ENCODE measurements at regions not wholly inside any gene's neighbourhood (a gene's known extent, or its start where the extent isn't known, plus 50 kb on each side); places are given as distances from the start of the nearest gene placed in this dataset.

GRCh38 chr9:16230731-16231130, 639.7 kb downstream of the BNC2 start:
- Histone ChIP-seq H3K27me3 (ENCODE audit: control insufficient read depth, insufficient read depth, low read length, poor library complexity, severe bottlenecking) (no peaks in the 10 kb centered on the region), H3K4me3 (ENCODE audit: insufficient read depth, low read depth, low read length) (no peak overlapping the region), H3K9me3 (ENCODE audit: control insufficient read depth, low read length) (peaks cover 3% of the 10 kb centered on the region), H3K36me3 (ENCODE audit: control insufficient read depth, insufficient read depth, low read length) (no peaks in the 10 kb centered on the region), H3K27ac (ENCODE audit: insufficient read depth, low read depth, low read length, poor library complexity, severe bottlenecking) (no peak overlapping the region), H3K4me1 (ENCODE audit: control insufficient read depth, insufficient read depth, low read length) (no peaks in the 10 kb centered on the region)
- 91 to 95% methylated on average over 8 to 10 of the region's 10 CpGs for WGBS, 2 experiments

- Histone ChIP-seq H3K4me3 (ENCODE audit: insufficient read depth, low read depth, low read length) (no peak overlapping the region), H3K36me3 (ENCODE audit: control insufficient read depth, insufficient read depth, low read length) (no peaks in the 10 kb centered on the region), H3K4me1 (ENCODE audit: control insufficient read depth, insufficient read depth, low read length) (no peaks in the 10 kb centered on the region), H3K27ac (ENCODE audit: insufficient read depth, low read depth, low read length, poor library complexity, severe bottlenecking) (no peak overlapping the region), H3K27me3 (ENCODE audit: control insufficient read depth, insufficient read depth, low read length, poor library complexity, severe bottlenecking) (no peaks in the 10 kb centered on the region), H3K9me3 (ENCODE audit: control insufficient read depth, low read length) (peaks cover 3% of the 10 kb centered on the region)
- 95 to 97% methylated on average over 8 of the region's 8 CpGs for WGBS, 2 experiments
Observed at GRCh38 chr9:16236311-16236710, 634.2 kb downstream of the BNC2 start.

- H3K27me3 ChIP-seq (ENCODE audit: control insufficient read depth, insufficient read depth, low read length, poor library complexity, severe bottlenecking): no peaks in the 10 kb centered on the region
- 94 to 95% methylated on average over 7 of the region's 7 CpGs for WGBS, 2 experiments
- no peaks in the 10 kb centered on the region for H3K36me3 ChIP-seq (ENCODE audit: control insufficient read depth, insufficient read depth, low read length)
- H3K4me1 ChIP-seq (ENCODE audit: control insufficient read depth, insufficient read depth, low read length): no peaks in the 10 kb centered on the region
- no peak overlapping the region for H3K4me3 ChIP-seq (ENCODE audit: insufficient read depth, low read depth, low read length)
- peaks cover 3% of the 10 kb centered on the region for H3K9me3 ChIP-seq (ENCODE audit: control insufficient read depth, low read length)
- H3K27ac ChIP-seq (ENCODE audit: insufficient read depth, low read depth, low read length, poor library complexity, severe bottlenecking): no peak overlapping the region
Observed at GRCh38 chr9:16236882-16237281, 633.6 kb downstream of the BNC2 start.

GRCh38 chr9:16238623-16239138, 631.8 kb downstream of the BNC2 start:
- no peaks in the 10 kb centered on the region for H3K27me3 ChIP-seq (ENCODE audit: control insufficient read depth, insufficient read depth, low read length, poor library complexity, severe bottlenecking)
- H3K36me3 ChIP-seq (ENCODE audit: control insufficient read depth, insufficient read depth, low read length): no peaks in the 10 kb centered on the region
- H3K4me3 ChIP-seq (ENCODE audit: insufficient read depth, low read depth, low read length): no peak overlapping the region
- 98 to 99% methylated on average over 5 of the region's 5 CpGs for WGBS, 2 experiments
- peaks cover 3% of the 10 kb centered on the region for H3K9me3 ChIP-seq (ENCODE audit: control insufficient read depth, low read length)
- H3K4me1 ChIP-seq (ENCODE audit: control insufficient read depth, insufficient read depth, low read length): peaks cover 12% of the 10 kb centered on the region
- H3K27ac ChIP-seq (ENCODE audit: insufficient read depth, low read depth, low read length, poor library complexity, severe bottlenecking): no peak overlapping the region

- Histone ChIP-seq H3K27ac (ENCODE audit: insufficient read depth, low read depth, low read length, poor library complexity, severe bottlenecking) (no peak overlapping the region), H3K27me3 (ENCODE audit: control insufficient read depth, insufficient read depth, low read length, poor library complexity, severe bottlenecking) (no peaks in the 10 kb centered on the region), H3K4me1 (ENCODE audit: control insufficient read depth, insufficient read depth, low read length) (peaks cover 18% of the 10 kb centered on the region), H3K36me3 (ENCODE audit: control insufficient read depth, insufficient read depth, low read length) (no peaks in the 10 kb centered on the region), H3K9me3 (ENCODE audit: control insufficient read depth, low read length) (no peaks in the 10 kb centered on the region), H3K4me3 (ENCODE audit: insufficient read depth, low read depth, low read length) (no peak overlapping the region)
- 93 to 96% methylated on average over 3 of the region's 3 CpGs for WGBS, 2 experiments
Observed at GRCh38 chr9:16241231-16241630, 629.2 kb downstream of the BNC2 start.

- Histone ChIP-seq H3K27ac (ENCODE audit: insufficient read depth, low read depth, low read length, poor library complexity, severe bottlenecking) (no peak overlapping the region), H3K4me3 (ENCODE audit: insufficient read depth, low read depth, low read length) (no peak overlapping the region), H3K36me3 (ENCODE audit: control insufficient read depth, insufficient read depth, low read length) (no peaks in the 10 kb centered on the region), H3K9me3 (ENCODE audit: control insufficient read depth, low read length) (no peaks in the 10 kb centered on the region), H3K4me1 (ENCODE audit: control insufficient read depth, insufficient read depth, low read length) (peaks cover 18% of the 10 kb centered on the region), H3K27me3 (ENCODE audit: control insufficient read depth, insufficient read depth, low read length, poor library complexity, severe bottlenecking) (no peaks in the 10 kb centered on the region)
- 22 to 24% methylated on average over 5 of the region's 5 CpGs for WGBS, 2 experiments
Observed at GRCh38 chr9:16243798-16244197, 626.7 kb downstream of the BNC2 start.

GRCh38 chr9:16245756-16246440, 624.6 kb downstream of the BNC2 start:
- Histone ChIP-seq H3K4me1 (ENCODE audit: control insufficient read depth, insufficient read depth, low read length) (peaks cover 18% of the 10 kb centered on the region), H3K27ac (ENCODE audit: insufficient read depth, low read depth, low read length, poor library complexity, severe bottlenecking) (no peak overlapping the region), H3K36me3 (ENCODE audit: control insufficient read depth, insufficient read depth, low read length) (no peaks in the 10 kb centered on the region), H3K4me3 (ENCODE audit: insufficient read depth, low read depth, low read length) (no peak overlapping the region), H3K9me3 (ENCODE audit: control insufficient read depth, low read length) (no peaks in the 10 kb centered on the region), H3K27me3 (ENCODE audit: control insufficient read depth, insufficient read depth, low read length, poor library complexity, severe bottlenecking) (no peaks in the 10 kb centered on the region)
- WGBS, 2 experiments: 52 to 56% methylated on average over 1 of the region's 1 CpG

- H3K4me1 ChIP-seq (ENCODE audit: control insufficient read depth, insufficient read depth, low read length): peaks cover 18% of the 10 kb centered on the region
- 90 to 92% methylated on average over 6 of the region's 6 CpGs for WGBS, 2 experiments
- H3K9me3 ChIP-seq (ENCODE audit: control insufficient read depth, low read length): no peaks in the 10 kb centered on the region
- no peak overlapping the region for H3K4me3 ChIP-seq (ENCODE audit: insufficient read depth, low read depth, low read length)
- H3K36me3 ChIP-seq (ENCODE audit: control insufficient read depth, insufficient read depth, low read length): no peaks in the 10 kb centered on the region
- no peaks in the 10 kb centered on the region for H3K27me3 ChIP-seq (ENCODE audit: control insufficient read depth, insufficient read depth, low read length, poor library complexity, severe bottlenecking)
- H3K27ac ChIP-seq (ENCODE audit: insufficient read depth, low read depth, low read length, poor library complexity, severe bottlenecking): no peak overlapping the region
Observed at GRCh38 chr9:16246785-16247184, 623.7 kb downstream of the BNC2 start.

GRCh38 chr9:16247188-16247875, 623.1 kb downstream of the BNC2 start:
- 95 to 98% methylated on average over 5 of the region's 5 CpGs for WGBS, 2 experiments
- Histone ChIP-seq H3K36me3 (ENCODE audit: control insufficient read depth, insufficient read depth, low read length) (no peaks in the 10 kb centered on the region), H3K27ac (ENCODE audit: insufficient read depth, low read depth, low read length, poor library complexity, severe bottlenecking) (no peak overlapping the region), H3K9me3 (ENCODE audit: control insufficient read depth, low read length) (no peaks in the 10 kb centered on the region), H3K27me3 (ENCODE audit: control insufficient read depth, insufficient read depth, low read length, poor library complexity, severe bottlenecking) (no peaks in the 10 kb centered on the region), H3K4me3 (ENCODE audit: insufficient read depth, low read depth, low read length) (no peak overlapping the region), H3K4me1 (ENCODE audit: control insufficient read depth, insufficient read depth, low read length) (peaks cover 21% of the 10 kb centered on the region)

- Histone ChIP-seq H3K27me3 (ENCODE audit: control insufficient read depth, insufficient read depth, low read length, poor library complexity, severe bottlenecking) (no peaks in the 10 kb centered on the region), H3K4me1 (ENCODE audit: control insufficient read depth, insufficient read depth, low read length) (peaks cover 18% of the 10 kb centered on the region), H3K27ac (ENCODE audit: insufficient read depth, low read depth, low read length, poor library complexity, severe bottlenecking) (no peak overlapping the region), H3K4me3 (ENCODE audit: insufficient read depth, low read depth, low read length) (no peak overlapping the region), H3K9me3 (ENCODE audit: control insufficient read depth, low read length) (no peaks in the 10 kb centered on the region), H3K36me3 (ENCODE audit: control insufficient read depth, insufficient read depth, low read length) (no peaks in the 10 kb centered on the region)
- 97 to 98% methylated on average over 6 of the region's 6 CpGs for WGBS, 2 experiments
Observed at GRCh38 chr9:16248822-16249221, 621.6 kb downstream of the BNC2 start.

All from ectodermal cell (in vitro differentiated cells).